Transverse colon (tissue), 4 donors: ENCODE measurements at regions not wholly inside any gene's neighbourhood (a gene's known extent, or its start where the extent isn't known, plus 50 kb on each side); places are given as distances from the start of the nearest gene placed in this dataset.

ENCODE experiments used
- DNase-seq: peaks from one replicate; pipeline ENCODE4 v3.0.0-alpha.2; 2019
- H3K27ac ChIP-seq, 4 donors: fragments of 200-600 bp; sonication (generic); 2 replicates each; pipeline ENCODE4 v1.5.1; 2016 to 2018; ENCODE audit warnings: inconsistent platforms in 4 of 4
- H3K27me3 ChIP-seq: fragments of 200-600 bp; sonication (generic); 2 replicates; pipeline ENCODE4 v1.5.1; 2017; ENCODE audit warnings: inconsistent platforms
- H3K36me3 ChIP-seq, 4 donors: fragments of 200-600 bp; sonication (generic); 2 replicates each; pipeline ENCODE4 v1.5.1; 2017 to 2019; ENCODE audit warnings: inconsistent platforms in 4 of 4
- H3K4me1 ChIP-seq, 4 donors: fragments of 200-600 bp; sonication (generic); 2 replicates each; pipeline ENCODE4 v1.5.1; 2017 to 2020; ENCODE audit warnings: inconsistent platforms in 4 of 4
- H3K4me3 ChIP-seq, 4 donors: fragments of 200-600 bp; sonication (generic); 1 replicate in 1 of 4; 2 replicates in 3 of 4; pipeline versions ENCODE4 v1.5.1 to v1.6.1; 2017 to 2019; ENCODE audit warnings: inconsistent platforms in 4 of 4
- H3K9me3 ChIP-seq, 2 donors: fragments of 200-600 bp; sonication (generic); 2 replicates each; pipeline ENCODE4 v1.5.1; 2017 to 2019; ENCODE audit warnings: inconsistent platforms in 2 of 2
- EP300 ChIP-seq: sonication (generic); formaldehyde crosslinking; IDR thresholded peaks from one replicate; pipeline ENCODE4 v1.6.1; 2017; ENCODE audit warnings: antibody characterized with exemption, low read depth
- POLR2A ChIP-seq: fragments of 450-650 bp; IDR thresholded peaks from one replicate; pipeline ENCODE4 v1.6.1; 2016; ENCODE audit warnings: antibody characterized with exemption, mild to moderate bottlenecking, moderate library complexity
- POLR2AphosphoS5 ChIP-seq, 3 donors: sonication (generic); formaldehyde crosslinking; IDR thresholded peaks; one replicate each; pipeline ENCODE4 v1.6.1; 2016; ENCODE audit warnings: antibody characterized with exemption in 3 of 3
- WGBS, 2 donors: methylation state at CpG; one replicate each; pipeline ENCODE4 v1.1.5; 2018; ENCODE audit warnings: low coverage in 1 of 2; 5-methylcytosine and 5-hydroxymethylcytosine counted together
- in situ Hi-C, 4 donors: fragments of 200-750 bp; cut with MboI; loops; one replicate each; pipeline versions ENCODE4 v1.15.0 to v1.15.1; 2017; ENCODE audit warnings: low sequenced_read_pairs in 3 of 4, low pct_ligation_motif_present in 1 of 4, low pct_unique_long_range_greater_than_20kb in 1 of 4
- intact Hi-C: fragments of 100-400 bp; cut with DNase I; formaldehyde crosslinking; loops from one replicate; pipeline ENCODE4 v1.15.1; 2023; ENCODE audit warnings: low total_unique reads
- TF ChIP-seq, protein P1 (sequence below), 5 experiments: fragments of 200-600 bp in 3 of 5; fragments of 450-650 bp in 2 of 5; sonication (generic) in 3 of 5; IDR thresholded peaks; 1 replicate in 2 of 5; 2 replicates in 3 of 5; pipeline ENCODE4 v1.5.1; 2016 to 2017; ENCODE audit warnings: antibody characterized with exemption in 5 of 5, inconsistent platforms in 3 of 5, mild to moderate bottlenecking in 2 of 5, moderate library complexity in 1 of 5

DNA sequence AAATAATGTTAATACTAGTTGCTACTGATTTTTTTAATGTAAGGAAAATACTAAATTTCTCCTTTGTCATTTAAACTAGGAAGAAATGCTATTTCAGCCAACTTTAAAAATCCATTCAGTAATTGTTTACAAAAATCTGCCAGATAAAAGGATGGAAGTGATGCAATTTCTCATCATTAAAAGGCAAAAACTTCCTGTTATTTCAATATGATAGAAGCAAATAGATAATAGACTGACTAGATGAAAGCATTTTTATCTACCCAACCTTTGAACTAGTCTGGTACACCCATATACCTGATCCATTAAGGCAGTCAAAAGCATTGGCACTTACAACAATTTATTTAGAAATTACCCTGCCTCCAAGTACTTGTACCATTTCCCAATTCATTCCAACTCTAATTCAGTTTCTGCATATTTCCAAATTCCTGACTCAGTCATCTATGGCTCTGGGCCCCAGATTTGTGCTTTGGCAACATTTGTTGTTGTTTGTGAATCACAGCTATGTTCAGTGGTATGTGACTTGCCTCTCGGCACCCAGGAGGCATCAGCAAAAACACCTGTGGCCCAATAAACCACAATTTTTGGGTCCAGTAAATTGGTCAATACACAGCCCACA, 482.6 kb upstream of the SEMA3A start:
- H3K36me3 ChIP-seq, result no peaks in the 10 kb centered on the region
- no peak overlapping the region for H3K4me3 ChIP-seq
- no peaks in the 10 kb centered on the region for H3K4me1 ChIP-seq
- in situ Hi-C loops (no loop called here), intact Hi-C loops (no loop called here)
- no peaks in the 10 kb centered on the region for H3K9me3 ChIP-seq
- TF ChIP-seq POLR2AphosphoS5 (IDR thresholded peaks at IDR 0.05), result no peak
- TF ChIP-seq EP300, result no peak
- no peak for TF ChIP-seq POLR2A
- TF ChIP-seq, protein P1, sequence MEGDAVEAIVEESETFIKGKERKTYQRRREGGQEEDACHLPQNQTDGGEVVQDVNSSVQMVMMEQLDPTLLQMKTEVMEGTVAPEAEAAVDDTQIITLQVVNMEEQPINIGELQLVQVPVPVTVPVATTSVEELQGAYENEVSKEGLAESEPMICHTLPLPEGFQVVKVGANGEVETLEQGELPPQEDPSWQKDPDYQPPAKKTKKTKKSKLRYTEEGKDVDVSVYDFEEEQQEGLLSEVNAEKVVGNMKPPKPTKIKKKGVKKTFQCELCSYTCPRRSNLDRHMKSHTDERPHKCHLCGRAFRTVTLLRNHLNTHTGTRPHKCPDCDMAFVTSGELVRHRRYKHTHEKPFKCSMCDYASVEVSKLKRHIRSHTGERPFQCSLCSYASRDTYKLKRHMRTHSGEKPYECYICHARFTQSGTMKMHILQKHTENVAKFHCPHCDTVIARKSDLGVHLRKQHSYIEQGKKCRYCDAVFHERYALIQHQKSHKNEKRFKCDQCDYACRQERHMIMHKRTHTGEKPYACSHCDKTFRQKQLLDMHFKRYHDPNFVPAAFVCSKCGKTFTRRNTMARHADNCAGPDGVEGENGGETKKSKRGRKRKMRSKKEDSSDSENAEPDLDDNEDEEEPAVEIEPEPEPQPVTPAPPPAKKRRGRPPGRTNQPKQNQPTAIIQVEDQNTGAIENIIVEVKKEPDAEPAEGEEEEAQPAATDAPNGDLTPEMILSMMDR (IDR thresholded peaks at IDR 0.05), result no peak
- 56% methylated on average over 1 of the region's 1 CpG; no CpG with 5 or more reads in 1 of the 2 donors for WGBS, 2 donors
- no peak for DNase-seq
- H3K27ac ChIP-seq, result no peak overlapping the region
- no peaks in the 10 kb centered on the region for H3K27me3 ChIP-seq

DNA sequence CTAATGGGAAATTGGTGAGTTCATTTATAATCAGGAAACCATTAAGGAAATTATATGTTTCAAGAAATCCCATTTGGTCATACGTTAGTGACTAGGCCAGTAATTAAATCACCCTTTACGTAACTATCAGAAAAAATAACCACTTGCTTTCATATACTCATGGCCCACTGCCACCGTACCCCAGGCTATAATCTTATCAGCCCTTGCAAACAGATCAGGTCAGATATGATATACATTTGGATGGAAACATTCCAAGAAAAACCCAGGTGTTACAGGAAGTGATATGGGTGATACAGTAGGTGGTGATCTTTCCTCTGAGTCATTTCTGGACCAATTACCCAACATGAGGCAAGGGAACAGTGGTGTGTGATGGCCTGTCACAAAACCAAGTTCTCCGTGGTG, 481.0 kb upstream of the SEMA3A start:
- in situ Hi-C loops, result no loop called here
- 40 to 50% methylated on average over 4 of the region's 4 CpGs for WGBS, 2 donors
- Histone ChIP-seq H3K27me3 (no peaks in the 10 kb centered on the region), H3K9me3 (no peaks in the 10 kb centered on the region), H3K36me3 (no peaks in the 10 kb centered on the region), H3K4me3 (no peak overlapping the region), H3K4me1 (no peaks in the 10 kb centered on the region), H3K27ac (no peak overlapping the region)
- intact Hi-C loops, result no loop called here
- no peak for DNase-seq
- TF ChIP-seq POLR2AphosphoS5 (IDR thresholded peaks at IDR 0.05) (no peak), POLR2A (no peak), EP300 (no peak)
- TF ChIP-seq, protein P1 (IDR thresholded peaks at IDR 0.05), result no peak

DNA sequence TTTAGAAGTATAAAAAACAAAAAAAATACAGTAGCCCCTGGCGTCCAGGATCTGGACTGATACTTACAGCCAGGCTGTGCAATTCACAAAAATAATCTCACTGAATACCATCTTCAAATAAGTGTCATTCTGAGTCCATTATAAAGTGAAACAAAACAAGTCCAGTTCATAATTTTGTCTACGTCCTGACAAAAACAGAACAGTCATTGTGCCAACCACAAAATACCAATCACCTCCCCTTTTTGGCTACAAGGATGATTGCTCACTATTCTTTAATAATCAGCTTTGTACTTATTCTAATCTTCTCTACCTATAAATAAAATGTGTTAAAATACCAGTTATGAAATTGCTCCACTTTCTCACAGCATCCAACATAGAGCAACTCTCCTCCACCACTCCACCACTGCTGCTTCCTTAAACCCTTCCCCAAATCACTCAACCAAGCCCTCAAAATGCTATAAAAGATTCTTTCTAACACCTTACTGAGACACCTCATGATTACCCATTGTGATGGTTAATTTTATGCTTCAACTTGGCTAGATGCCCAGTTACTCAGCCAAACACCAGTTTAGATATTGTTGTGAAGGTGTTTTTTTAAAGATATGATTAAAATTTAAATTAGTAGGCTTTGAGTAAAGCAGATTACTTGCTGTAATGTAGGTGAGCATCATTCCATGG, 479.8 kb upstream of the SEMA3A start:
- no peak for TF ChIP-seq POLR2A
- 37 to 51% methylated on average over 2 of the region's 2 CpGs for WGBS, 2 donors
- intact Hi-C loops, result no loop called here

DNA sequence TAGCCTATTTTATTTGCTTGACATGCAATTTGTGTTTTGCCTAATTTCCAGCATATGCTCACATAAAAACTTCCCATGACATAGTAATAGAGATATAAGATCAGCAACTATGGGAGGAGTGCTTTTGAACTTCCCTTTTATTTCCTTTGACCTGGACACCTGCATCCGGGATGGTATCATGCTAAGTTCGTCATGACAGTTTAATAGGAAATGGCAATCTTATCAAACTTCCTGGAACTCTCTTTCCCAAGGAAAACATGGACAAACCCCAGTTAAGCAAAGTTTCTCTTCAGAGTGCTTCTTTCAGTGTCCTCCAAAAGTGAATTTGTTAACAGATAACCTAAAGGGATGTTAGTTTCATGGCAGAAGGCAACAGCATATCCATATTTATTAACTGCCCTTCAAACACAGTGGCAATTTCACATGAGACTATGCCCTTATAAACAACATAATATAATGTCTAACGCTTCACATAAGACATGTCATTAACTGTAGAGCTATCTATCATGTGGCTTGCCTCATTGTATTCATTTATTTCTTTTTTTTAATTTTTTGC, 474.7 kb upstream of the SEMA3A start:
- no peak for DNase-seq
- TF ChIP-seq POLR2A, result no peak
- TF ChIP-seq EP300, result no peak
- TF ChIP-seq, protein P1 (IDR thresholded peaks at IDR 0.05), result no peak
- TF ChIP-seq POLR2AphosphoS5 (IDR thresholded peaks at IDR 0.05), result no peak
- Histone ChIP-seq H3K4me1 (no peaks in the 10 kb centered on the region), H3K36me3 (no peaks in the 10 kb centered on the region), H3K9me3 (no peaks in the 10 kb centered on the region), H3K27me3 (no peaks in the 10 kb centered on the region), H3K4me3 (no peak overlapping the region), H3K27ac (no peak overlapping the region)
- in situ Hi-C loops (loop anchor here in 1 of 4 donors (25.0 kb wide), 1 partner anchor 107 kb away; no protein-coding TSS in a partner anchor), intact Hi-C loops (no loop called here)
- 35 to 36% methylated on average over 3 of the region's 3 CpGs for WGBS, 2 donors

More for the DNA sequence above, 479.8 kb upstream of the SEMA3A start:
- no peaks in the 10 kb centered on the region for H3K36me3 ChIP-seq
- no peak overlapping the region for H3K4me3 ChIP-seq
- H3K27ac ChIP-seq, result no peak overlapping the region
- no peaks in the 10 kb centered on the region for H3K27me3 ChIP-seq
- DNase-seq, result no peak
- no peaks in the 10 kb centered on the region for H3K4me1 ChIP-seq
- in situ Hi-C loops, result loop anchor here in 1 of 4 donors (25.0 kb wide), 1 partner anchor 112 kb away; no protein-coding TSS in a partner anchor
- no peaks in the 10 kb centered on the region for H3K9me3 ChIP-seq
